Kasumi-1 (cell line): ENCODE measurements at regions not wholly inside any gene's neighbourhood (a gene's known extent, or its start where the extent isn't known, plus 50 kb on each side); places are given as distances from the start of the nearest gene placed in this dataset.

Experiments used
- DNase-seq, 2 experiments: peaks; one replicate each; lab custom pipeline; 2025; lab: John Stamatoyannopoulos, UW

DNA sequence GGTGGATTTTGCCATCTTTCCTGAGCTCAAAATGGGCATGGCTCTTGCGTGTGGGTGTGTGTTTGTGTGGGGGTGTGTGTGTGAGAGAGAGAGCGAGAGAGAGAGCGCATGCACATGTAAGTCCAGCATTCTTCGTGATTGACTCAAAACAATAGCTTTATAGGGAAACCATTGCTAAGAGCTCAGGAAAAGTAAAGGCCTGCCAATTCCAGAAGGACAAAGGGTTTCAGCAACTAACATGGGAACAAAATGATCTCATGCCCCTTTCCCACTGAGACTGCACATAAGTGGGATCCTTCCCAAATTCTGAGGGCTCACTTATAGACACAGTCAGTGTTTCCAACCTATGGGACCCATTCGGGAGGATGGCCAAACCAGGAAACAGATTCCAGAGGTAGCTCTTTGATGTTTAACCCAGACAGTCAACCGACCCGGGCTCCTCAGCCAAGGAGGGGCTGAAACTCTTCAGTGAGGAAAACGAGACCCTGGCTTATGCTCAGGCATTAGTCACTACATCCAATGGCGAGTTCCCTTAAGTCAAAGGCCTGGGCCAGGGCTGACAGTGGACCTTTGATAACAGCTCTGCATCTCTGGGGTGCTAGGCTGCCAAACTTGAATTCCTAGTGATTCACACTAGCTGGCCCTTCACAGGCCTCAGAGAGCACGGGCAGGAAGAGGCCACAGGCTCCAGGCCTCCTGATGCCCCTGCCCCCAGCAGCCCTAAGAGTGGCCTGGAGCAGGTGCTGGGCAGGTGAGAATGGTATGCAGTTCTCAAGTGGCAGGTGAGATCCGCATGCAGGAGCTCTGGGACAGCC lies 305.0 kb upstream of the C2CD4B start:
- DNase-seq, result no peak

DNA sequence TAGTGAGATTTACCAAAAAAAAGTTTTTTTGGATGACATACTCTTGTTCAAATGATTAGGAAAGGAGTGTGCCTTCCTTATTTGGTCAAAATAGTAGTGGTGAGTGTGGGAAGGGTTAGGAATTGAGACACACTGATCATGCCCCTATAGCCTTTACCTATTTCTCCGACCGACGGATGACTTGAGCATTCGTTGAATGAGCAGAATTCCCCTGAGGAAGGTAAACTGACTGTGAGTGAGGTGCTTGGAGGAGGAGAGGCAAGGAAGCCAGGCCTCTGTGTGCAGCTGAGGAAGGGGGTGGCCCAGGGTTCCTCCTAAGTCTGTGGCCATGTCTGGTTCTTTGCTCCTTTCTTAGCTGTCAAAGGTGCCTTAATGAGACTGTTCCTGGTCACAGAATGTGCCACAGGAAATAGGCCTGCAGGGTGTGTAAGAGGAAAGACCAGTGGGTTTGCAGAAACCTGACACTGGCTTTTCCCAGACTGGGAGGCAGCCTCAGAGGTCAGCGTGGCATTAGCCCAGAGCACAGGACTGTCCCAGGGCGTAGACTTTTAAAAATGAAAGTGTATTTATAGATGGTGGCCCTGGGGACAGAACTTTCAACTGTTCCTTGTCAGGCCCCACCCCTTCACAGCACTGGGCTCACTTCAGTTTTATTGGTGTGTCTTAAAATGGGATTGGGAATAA lies 307.7 kb upstream of the C2CD4B start:
- no peak for DNase-seq

DNA sequence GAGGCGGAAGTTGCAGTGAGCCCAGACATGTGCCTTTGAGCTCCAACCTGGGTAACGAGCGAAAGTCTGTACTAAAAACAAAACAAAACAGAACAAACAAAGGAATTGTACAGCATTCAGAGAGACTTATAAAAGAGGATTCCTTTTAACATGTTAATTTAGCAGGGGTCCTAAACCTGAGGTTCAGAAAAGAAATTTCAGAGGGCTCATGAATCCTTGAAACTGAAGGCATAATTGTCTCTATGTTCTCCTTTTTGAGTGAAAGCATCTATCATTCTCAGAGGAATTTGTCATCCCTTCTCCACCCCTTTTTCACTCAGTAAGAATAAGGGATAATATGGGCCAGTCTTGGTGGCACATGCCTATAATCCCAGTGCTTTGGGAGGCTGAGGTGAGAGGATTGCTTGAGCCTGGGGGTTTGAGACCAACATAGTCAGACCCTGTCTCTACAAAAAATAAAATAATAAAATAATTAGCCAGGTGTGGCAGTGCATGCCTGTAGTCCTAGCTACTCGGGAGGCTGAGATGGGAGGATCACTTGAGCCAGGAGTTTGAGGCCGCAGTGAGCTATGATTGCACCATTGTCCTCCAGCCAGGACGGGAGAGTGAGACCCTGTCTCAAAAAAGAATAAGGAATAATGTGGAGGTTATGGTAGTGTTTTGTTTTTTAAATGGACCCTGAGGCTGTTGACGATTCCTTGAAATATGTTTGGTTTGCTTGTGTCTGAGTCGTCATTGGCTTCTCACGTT lies 309.1 kb upstream of the C2CD4B start:
- no peak for DNase-seq

DNA sequence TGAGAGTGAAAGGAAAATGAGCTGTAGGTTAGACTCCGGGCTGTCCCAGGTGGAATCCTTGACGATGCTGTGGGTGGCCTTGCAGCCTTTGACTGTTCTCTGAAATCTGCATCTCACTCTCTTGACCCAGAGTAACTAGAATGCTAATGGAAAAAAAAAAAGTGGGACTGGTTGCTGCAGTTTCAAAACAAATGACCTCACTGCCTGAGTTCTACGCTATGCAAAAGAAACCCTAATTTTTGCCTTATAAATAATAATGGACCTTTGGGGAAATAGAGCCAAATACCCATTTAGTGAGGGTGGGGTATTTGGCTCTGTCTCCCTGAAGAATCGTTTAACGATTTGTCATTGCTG lies 309.7 kb upstream of the C2CD4B start:
- DNase-seq, result no peak

DNA sequence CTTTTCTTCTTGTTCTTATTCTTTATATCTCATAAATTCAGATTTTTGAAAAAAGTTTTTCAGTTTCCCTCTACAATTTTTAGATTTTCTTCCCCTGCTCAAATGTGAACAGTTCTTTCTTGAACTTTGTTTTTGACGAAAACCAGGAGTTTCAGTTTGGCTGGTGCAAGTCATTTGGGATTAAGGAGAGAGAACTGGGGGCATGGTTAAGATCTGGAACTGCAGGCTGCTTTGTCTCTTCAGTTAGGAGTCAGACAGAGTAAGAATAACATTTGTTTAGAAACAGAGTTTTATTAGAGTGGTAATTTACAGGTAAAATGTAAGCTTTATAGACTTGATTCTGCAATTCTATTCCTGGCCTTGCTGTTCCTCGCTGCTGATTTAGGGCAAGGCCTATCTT lies 310.5 kb upstream of the C2CD4B start:
- DNase-seq, result no peak

DNA sequence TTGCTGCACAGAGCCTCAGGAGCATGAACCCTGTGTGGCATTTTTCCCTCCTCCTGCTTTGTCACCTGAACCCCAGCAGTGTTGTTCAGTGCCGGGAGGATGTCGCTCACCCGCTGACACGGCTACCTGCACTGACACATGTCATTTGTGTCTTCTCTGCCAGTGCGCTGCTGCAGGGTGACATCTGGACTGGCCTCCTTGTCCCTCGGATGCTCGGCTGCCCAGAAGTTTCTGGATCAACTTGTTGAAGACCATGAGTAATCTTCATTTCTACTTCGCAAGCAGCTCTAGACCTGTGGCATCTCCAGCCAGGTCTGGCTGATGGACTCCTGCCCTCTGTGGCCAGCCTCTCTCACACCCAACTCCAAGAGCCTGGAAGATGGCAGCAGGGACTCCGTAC lies 311.1 kb upstream of the C2CD4B start:
- no peak for DNase-seq

DNA sequence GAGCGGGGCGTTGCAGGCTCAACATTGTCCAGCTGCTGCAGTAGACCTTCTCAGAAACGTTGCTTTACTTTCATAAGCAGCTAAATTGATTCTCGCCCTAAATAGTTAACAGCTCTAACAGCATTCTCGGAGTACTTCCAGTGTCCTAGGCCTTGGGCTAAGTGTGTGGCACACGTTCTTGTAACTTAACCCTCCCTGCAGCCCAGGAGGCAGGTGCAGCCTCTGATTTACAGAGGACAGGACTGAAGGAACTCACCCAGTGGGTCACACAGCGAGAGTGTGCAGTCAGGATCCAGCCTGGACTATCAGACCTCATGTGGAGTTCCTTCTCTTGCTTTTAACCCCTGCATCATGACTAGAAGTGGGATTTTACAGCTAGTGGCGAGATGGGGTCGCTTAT lies 312.8 kb upstream of the C2CD4B start:
- DNase-seq, result no peak

DNA sequence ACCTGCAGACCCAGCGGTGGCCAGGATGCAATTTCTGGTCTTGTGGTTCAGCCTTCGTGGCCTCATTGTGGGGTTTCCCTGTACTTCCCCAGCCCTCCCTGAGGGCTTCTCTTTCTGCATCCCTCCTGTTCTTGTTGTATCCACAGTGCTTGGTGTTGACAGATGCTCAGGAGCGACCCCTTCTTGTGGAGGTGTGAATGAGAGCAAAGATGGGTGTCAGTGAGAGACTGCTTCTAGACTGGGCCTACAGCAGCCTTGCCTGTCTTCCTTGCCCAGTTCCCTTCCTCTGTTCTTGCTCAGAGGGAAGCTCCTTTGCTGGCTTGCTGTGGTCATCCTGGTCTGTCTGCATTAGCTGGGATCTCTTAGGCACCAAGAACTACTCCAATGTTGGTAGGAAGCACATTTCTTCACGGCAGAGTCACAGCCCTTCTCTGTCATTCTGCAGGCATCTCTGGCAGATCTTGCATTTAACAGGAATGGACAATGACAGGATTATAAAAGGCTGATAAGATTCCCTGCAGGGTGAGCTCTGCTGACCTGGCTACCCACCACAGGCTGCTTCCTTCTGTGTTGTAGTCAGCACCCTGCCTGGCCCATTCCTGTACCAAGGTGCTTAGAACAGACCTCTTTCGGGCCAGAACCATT lies 317.8 kb upstream of the C2CD4B start:
- no peak for DNase-seq

DNA sequence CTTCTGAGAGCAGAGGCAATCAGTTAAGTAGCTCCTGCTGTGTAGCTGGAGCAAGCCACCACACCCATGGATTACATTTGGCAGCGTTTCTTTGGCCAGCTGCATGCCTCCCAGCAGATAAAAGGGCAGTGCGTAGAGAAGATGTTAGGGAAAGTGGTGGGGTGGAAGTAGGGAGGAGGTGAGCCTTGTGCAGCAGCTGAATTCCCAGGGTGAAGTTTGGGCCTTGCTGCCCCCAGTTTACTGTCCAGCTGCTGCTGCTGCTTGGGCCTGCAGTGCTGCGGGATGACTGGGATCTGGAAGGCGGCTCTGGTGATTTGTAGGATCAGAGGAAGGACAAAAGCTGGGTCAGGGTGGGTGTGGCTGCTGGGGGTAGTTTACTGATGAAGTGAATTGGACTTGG lies 318.7 kb upstream of the C2CD4B start:
- no peak for DNase-seq

DNA sequence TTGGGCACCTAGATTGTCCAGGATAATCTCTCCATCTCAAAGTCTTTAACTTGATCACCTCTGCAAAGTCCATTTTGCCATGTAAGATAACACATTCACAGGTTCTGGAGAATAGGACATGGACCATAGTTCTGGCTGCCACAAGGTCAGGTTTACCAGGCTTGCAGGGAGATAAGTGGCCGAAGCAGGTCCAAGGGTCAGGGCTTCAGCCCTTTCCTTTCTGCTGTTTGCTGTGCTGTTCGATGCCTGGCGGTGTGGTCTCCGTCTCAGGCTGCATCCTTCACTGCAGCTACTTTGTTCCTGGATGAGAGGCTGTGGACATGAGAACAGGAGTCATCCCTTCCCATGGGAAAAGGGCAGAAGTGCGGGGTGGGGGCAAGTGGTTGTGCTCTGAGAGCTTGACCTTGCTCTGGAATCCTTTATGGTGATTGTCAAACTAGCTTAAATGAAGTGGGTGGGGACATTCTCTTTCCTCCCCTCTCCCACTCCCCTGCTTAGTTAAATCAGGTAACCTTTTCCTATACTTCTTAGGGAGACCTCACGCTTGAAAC lies 320.2 kb upstream of the C2CD4B start:
- no peak for DNase-seq

DNA sequence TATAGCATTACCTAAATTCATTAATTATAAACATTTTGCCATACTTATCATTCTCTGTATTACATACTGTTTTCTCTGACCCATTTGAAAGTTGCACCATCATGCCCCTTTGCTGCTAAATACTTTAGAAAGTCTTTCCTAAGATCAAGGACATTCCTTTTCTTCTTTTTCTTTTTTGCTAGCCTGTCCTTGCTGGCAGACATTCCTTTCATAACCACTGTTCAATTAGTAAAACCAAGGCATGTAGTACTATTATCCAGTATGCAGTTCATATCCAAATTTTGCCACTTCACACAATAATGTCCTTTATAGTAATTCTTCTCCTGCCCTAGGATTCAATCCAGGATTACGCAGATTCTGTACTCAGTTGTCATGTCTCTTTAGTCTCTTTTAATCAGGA lies 321.0 kb upstream of the C2CD4B start:
- DNase-seq, result no peak

DNA sequence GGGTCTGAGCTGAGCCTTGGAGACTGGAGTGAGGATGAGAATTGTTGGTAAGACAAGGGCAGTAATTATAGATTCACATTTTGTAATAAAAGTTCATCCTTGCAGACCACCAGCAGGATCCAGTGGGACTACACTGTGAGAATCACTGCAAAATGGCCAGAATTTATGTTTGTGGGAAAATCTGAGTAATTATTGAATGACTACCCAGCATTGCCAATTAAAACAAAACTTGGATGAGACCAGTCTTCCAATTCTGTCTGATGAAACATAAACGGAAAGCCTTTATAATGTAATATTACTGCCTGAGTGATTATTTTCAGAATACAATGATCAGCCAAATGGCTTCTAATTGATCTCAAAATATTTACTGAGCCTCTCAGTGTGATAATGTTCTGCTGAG lies 323.3 kb upstream of the C2CD4B start:
- DNase-seq, result no peak

DNA sequence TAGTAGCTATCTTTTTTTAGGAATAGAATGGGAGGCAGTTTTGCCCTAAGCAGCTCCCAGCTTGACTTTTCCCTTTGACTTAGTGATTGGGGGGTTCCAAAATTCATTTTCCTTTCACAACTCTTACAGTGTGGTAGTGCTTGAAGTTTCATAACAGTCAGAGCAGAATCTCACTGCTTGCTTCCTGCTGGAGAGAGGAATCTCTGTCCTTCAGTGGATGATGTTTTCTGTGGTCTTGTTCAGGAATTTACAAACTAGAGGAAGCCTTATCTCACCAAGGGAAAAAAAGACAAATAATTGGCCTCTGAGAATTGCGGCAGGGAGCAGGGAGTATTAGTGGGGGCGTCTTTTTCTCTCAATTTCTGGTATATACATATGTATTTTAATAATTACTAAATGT lies 326.6 kb upstream of the C2CD4B start:
- DNase-seq, result no peak

DNA sequence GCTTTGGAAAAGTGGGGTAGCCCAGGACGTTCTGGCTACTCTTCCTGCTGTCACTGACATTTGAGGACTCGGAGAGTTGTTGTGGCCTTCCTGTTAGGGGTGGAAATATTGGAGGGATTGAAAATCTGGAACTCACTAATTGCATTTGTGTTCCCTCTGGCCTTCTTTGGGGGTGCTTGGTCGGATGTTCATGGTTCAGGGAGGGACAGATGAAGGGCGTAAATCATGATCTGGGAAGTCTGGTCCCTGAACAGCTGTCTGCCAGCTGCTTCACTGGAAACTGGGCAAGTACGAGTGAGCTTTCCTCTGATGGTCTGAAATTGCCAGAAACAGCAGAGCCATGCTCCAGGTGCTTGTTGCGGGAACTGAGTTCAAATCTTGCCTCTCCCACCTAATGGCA lies 327.8 kb upstream of the C2CD4B start:
- no peak for DNase-seq

DNA sequence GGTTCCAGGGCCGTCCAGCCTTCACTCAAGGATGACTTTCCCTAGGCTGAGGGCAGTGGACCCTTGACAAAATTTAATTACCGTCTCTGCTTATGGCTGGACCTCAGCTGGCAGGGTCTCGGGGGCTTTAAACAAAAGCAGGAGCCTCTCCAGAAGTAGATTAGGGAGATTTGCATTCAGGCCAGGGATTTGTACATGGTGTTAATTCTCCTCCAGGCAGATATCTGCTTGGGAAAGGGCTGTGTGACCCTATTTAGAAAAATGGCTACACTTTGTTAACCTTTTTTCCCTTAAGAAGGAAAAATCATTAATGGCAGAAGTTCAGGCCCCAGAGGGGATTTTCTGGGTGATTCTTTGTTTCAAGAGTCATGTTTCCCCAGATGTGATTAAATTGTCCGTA lies 329.1 kb upstream of the C2CD4B start:
- no peak for DNase-seq

DNA sequence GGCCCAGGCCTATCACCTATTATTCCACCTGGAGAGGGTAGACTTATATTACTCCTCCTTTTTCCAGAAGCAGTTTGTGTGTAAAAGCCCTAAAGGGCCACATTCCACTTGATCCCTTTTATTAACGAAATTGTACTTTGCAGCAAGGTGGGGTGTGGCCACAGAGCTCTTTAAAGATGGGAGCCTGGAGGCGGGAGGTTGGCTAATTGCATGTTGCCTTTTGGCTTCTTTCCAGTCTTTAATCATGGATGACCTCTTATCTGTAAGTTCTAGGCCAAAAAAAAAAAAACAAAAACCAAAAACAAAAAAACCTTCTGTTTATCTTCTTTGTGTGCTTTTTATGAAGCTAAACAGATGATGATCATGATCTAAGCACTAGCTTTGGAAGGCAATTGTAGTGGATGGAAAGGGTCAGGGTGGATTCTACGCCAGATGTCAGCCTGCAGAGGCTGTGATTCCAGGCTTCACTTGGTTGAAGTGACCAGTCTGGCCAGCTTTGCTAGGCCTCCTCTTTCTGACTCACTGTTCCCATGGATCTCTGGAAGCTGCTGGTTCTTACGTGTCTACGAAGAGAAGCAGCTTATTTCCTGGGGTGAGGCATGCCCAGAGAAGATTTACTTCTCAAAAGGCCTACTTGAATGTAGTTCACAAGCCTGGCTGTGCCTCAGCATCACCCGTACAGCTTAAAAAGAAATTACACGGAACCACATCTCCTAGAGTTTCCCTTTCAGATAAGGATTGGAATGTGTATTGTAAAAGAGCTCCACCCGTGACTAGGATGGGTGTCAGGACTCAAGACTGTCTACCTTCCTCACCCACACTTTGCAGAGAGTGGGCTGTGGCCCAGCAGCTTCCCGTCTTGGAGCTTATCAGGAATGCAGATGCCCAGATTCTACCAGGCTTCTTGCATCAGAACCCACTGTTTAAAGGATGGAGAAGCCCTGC lies 330.9 kb upstream of the C2CD4B start:
- no peak for DNase-seq

DNA sequence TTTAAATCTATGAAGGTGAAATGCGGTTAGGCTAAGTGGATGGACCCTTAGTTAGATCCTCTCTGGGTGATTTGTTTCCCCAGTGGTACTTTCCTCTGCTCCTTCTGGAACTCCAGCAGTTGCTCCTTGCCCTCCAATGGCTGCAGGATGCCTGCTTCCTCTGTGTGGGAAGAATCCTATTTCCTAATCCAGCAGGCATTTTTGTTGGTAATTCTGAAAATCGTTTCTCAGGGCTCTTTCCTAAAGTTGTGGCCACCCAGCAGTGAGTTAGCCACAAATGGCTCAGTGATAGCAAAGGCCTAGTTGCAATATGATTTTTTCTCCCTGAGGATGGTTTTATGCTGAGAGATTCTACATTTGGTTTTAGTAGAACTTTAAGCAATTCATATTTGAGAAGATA lies 332.3 kb upstream of the C2CD4B start:
- DNase-seq, result no peak

DNA sequence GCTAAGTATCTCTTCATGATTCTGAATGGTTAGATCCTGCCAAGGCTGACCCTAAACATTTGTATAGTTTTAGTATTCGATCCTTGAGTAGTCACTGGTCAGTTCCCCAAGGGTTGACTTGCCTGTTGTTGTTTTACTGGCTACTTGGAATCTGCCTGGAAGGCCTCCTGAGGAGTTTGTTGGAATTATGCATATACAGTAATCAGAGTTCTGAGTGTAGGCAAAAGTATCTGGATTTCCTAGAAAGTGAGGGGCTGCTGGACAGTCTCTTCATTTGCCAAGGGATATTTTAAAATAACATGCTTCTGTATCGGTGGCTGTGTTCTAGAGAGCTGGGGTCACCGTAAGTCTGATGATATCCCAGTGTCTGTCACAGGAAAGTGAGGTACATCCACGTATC lies 333.2 kb upstream of the C2CD4B start:
- no peak for DNase-seq

DNA sequence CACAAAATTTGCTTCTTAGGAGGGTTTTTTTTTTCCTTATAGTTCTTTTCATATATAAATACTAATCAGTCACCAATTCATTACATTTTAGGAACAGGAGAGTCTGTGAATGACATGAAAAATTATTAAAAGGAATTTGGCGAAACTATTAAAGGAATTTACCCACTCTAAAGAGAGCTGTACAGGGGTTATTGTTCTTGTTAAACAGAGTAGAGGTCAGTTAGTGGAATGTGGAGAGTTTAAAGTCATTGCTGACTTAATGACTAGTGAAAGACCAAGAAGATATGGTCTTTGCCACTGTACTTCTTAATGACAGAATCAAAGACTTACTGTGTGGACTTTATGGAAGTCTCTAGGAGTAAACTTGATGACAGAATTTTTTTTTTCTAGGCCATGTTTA lies 333.6 kb upstream of the C2CD4B start:
- DNase-seq, result no peak

DNA sequence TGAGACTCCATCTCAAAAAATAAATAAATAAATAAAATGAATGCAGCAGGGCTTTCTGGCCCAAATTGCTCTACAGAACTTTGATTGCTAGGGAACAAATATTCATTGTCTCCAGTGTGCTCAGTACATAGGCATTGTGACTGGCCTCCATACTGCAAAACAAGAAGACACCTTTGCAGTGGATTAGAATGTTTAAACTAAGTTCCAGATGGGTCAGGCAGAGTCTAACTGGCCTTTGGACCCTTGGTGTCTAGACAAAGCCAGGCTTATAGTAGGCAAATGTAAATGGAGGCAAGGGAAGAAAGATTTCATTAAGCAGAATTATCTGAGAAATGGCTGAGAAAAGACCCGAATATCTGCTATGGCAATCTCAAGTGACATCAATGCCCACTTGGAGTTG lies 335.2 kb upstream of the C2CD4B start:
- DNase-seq, result no peak

DNA sequence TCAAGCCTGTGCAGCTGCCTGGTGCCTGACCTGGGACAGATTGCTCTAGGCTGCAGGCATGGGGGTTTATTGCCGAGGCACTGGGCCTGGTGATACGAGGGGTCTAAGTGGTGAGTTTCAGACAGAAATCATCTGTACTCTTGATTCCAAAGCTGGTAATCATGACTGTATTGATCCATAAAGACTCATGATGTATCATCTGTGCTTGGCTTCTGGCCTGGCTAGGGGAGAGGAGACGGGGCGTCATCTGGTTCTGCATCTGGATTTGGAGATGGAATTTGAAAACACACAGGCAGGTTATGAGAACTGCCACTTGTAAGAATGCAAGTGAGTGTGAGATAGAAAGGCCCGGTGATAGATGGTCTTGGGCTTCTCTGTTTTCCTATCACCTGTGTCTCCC lies 337.4 kb upstream of the C2CD4B start:
- DNase-seq, result no peak
